HCT116 (cell line): ENCODE measurements at regions not wholly inside any gene's neighbourhood (a gene's known extent, or its start where the extent isn't known, plus 50 kb on each side); places are given as distances from the start of the nearest gene placed in this dataset.

Experiments
- CEBPB ChIP-seq: IDR thresholded peaks from 2 replicates; pipeline ENCODE4 v1.6.1; 2012; ENCODE audit warnings: low read depth
- EZH2 ChIP-seq: fragments of 200-600 bp; sonication (generic); IDR thresholded peaks from 2 replicates; pipeline ENCODE4 v1.6.1; 2017; ENCODE audit warnings: antibody characterized with exemption, mixed run types
- POLR2A ChIP-seq: IDR thresholded peaks from 2 replicates; pipeline ENCODE4 v1.7.0; 2011; ENCODE audit warnings: borderline replicate concordance; ENCODE audit not compliant: insufficient read depth, insufficient read length; ENCODE audit errors: extremely low read depth
- POLR2AphosphoS5 ChIP-seq: IDR thresholded peaks from 2 replicates; pipeline ENCODE4 v1.6.1; 2011; ENCODE audit warnings: mild to moderate bottlenecking, low read depth, low read length, moderate library complexity
- ZNF274 ChIP-seq: fragments of 200-500 bp; sonication (Bioruptor generic); IDR thresholded peaks from 2 replicates; pipeline ENCODE4 v1.6.1; 2014; ENCODE audit warnings: mild to moderate bottlenecking, low read depth, low read length, inconsistent platforms
- TF ChIP-seq, protein P1 (sequence below), 3 experiments: fragments of 200-600 bp in 1 of 3; sonication (generic) in 1 of 3; IDR thresholded peaks in 2 of 3; conservative IDR thresholded peaks in 1 of 3; 2 replicates each; pipeline ENCODE4 v1.5.1; 2012 to 2017; ENCODE audit warnings: low read depth in 2 of 3, low read length in 2 of 3, antibody characterized with exemption in 1 of 3, borderline replicate concordance in 1 of 3, control low read depth in 1 of 3, mild to moderate bottlenecking in 1 of 3, mixed read lengths in 1 of 3, mixed run types in 1 of 3, moderate library complexity in 1 of 3; ENCODE audit not compliant: insufficient read depth in 1 of 3
- TF ChIP-seq, protein P2 (sequence below): IDR thresholded peaks from 2 replicates; pipeline ENCODE4 v1.6.1; 2012; ENCODE audit warnings: low read depth
- TF ChIP-seq, protein P3 (sequence below): IDR thresholded peaks from 2 replicates; pipeline ENCODE4 v1.6.1; 2012

DNA sequence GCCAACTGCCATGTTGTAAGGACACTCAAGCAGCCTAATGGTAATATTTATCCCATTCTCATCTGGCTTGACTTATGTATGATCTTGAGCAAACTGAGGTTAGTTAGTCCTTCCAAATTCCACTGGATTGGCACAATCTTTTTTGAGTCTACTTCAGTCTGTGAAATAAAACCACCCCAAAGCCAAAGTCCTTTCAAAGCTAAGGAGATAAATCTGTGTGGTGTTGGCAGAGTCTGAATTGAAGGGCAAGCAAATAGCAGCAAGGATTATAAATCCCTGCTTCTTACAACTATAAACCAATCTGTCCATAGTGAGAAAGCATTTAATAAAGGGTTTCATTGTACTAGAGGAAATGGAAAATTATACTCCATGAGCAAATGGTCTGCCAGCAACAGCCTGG lies 233.9 kb upstream of the GLRA2 start:
- no peak for TF ChIP-seq POLR2A
- no peak for TF ChIP-seq CEBPB
- TF ChIP-seq, protein P1, sequence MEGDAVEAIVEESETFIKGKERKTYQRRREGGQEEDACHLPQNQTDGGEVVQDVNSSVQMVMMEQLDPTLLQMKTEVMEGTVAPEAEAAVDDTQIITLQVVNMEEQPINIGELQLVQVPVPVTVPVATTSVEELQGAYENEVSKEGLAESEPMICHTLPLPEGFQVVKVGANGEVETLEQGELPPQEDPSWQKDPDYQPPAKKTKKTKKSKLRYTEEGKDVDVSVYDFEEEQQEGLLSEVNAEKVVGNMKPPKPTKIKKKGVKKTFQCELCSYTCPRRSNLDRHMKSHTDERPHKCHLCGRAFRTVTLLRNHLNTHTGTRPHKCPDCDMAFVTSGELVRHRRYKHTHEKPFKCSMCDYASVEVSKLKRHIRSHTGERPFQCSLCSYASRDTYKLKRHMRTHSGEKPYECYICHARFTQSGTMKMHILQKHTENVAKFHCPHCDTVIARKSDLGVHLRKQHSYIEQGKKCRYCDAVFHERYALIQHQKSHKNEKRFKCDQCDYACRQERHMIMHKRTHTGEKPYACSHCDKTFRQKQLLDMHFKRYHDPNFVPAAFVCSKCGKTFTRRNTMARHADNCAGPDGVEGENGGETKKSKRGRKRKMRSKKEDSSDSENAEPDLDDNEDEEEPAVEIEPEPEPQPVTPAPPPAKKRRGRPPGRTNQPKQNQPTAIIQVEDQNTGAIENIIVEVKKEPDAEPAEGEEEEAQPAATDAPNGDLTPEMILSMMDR (IDR thresholded peaks at IDR 0.05 in 2 of 3, conservative IDR thresholded peaks at IDR 0.05 in 1 of 3; ENCODE audit: borderline replicate concordance in 1 of 3, insufficient read depth in 1 of 3, low read depth in 2 of 3, low read length in 2 of 3): no peak
- no peak for TF ChIP-seq POLR2AphosphoS5
- TF ChIP-seq ZNF274: no peak
- TF ChIP-seq, protein P2, sequence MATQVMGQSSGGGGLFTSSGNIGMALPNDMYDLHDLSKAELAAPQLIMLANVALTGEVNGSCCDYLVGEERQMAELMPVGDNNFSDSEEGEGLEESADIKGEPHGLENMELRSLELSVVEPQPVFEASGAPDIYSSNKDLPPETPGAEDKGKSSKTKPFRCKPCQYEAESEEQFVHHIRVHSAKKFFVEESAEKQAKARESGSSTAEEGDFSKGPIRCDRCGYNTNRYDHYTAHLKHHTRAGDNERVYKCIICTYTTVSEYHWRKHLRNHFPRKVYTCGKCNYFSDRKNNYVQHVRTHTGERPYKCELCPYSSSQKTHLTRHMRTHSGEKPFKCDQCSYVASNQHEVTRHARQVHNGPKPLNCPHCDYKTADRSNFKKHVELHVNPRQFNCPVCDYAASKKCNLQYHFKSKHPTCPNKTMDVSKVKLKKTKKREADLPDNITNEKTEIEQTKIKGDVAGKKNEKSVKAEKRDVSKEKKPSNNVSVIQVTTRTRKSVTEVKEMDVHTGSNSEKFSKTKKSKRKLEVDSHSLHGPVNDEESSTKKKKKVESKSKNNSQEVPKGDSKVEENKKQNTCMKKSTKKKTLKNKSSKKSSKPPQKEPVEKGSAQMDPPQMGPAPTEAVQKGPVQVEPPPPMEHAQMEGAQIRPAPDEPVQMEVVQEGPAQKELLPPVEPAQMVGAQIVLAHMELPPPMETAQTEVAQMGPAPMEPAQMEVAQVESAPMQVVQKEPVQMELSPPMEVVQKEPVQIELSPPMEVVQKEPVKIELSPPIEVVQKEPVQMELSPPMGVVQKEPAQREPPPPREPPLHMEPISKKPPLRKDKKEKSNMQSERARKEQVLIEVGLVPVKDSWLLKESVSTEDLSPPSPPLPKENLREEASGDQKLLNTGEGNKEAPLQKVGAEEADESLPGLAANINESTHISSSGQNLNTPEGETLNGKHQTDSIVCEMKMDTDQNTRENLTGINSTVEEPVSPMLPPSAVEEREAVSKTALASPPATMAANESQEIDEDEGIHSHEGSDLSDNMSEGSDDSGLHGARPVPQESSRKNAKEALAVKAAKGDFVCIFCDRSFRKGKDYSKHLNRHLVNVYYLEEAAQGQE: no peak
- TF ChIP-seq, protein P3, sequence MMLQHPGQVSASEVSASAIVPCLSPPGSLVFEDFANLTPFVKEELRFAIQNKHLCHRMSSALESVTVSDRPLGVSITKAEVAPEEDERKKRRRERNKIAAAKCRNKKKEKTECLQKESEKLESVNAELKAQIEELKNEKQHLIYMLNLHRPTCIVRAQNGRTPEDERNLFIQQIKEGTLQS: no peak
- no peak for TF ChIP-seq EZH2
